Naive thymus-derived CD4-positive, alpha-beta T cell (primary cell): ENCODE measurements at regions not wholly inside any gene's neighbourhood (a gene's known extent, or its start where the extent isn't known, plus 50 kb on each side); places are given as distances from the start of the nearest gene placed in this dataset.

Experiments
- ATAC-seq: fragments of 150-1000 bp; cut with Tn5 transposase; 2 replicates; pipeline ENCODE4 v1.10.0; 2021; ENCODE audit warnings: mild to moderate bottlenecking, moderate library complexity
- CTCF ChIA-PET: fragments of 350-600 bp; sonication (Branson Sonifier 250); formaldehyde crosslinking; loops from one replicate; lab custom pipeline; 2021; ENCODE audit warnings: antibody characterized with exemption; lab: Charles Lee
- POLR2A ChIA-PET: fragments of 350-600 bp; sonication (Branson Sonifier 250); formaldehyde crosslinking; loops from one replicate; lab custom pipeline; 2021; ENCODE audit warnings: antibody characterized with exemption, inconsistent platforms; lab: Charles Lee
- DNase-seq, 9 donors: peaks; one replicate each; pipeline versions ENCODE4 v3.0.0 to v3.0.0-alpha.2; 2020 to 2022; ENCODE audit warnings: mixed read lengths in 1 of 9
- H3K27ac ChIP-seq: one replicate; pipeline ENCODE4 v1.7.0; 2013; ENCODE audit warnings: mild to moderate bottlenecking, low read depth, low read length, moderate library complexity
- H3K27me3 ChIP-seq, 2 donors: one replicate each; pipeline ENCODE4 v1.7.0; 2013; ENCODE audit warnings: low read length in 2 of 2, mild to moderate bottlenecking in 2 of 2, moderate library complexity in 2 of 2; ENCODE audit not compliant: control insufficient read depth in 2 of 2, insufficient read depth in 2 of 2
- H3K36me3 ChIP-seq, 3 experiments: 1 replicate in 2 of 3; 2 replicates in 1 of 3; pipeline ENCODE4 v1.7.0; 2013; ENCODE audit warnings: low read length in 3 of 3, mild to moderate bottlenecking in 3 of 3, moderate library complexity in 1 of 3; ENCODE audit not compliant: insufficient read depth in 3 of 3, control insufficient read depth in 2 of 3
- H3K4me1 ChIP-seq, 2 donors: one replicate each; pipeline ENCODE4 v1.7.0; 2013; ENCODE audit warnings: low read length in 2 of 2, mild to moderate bottlenecking in 2 of 2, moderate library complexity in 1 of 2; ENCODE audit not compliant: control insufficient read depth in 2 of 2, insufficient read depth in 2 of 2
- H3K4me3 ChIP-seq: 2 replicates; pipeline ENCODE4 v1.7.0; 2013; ENCODE audit warnings: mild to moderate bottlenecking, low read length
- H3K9me3 ChIP-seq, 3 experiments: 1 replicate in 2 of 3; 2 replicates in 1 of 3; pipeline ENCODE4 v1.7.0; 2013; ENCODE audit warnings: low read length in 3 of 3; ENCODE audit not compliant: control insufficient read depth in 2 of 3
- H3K27ac Mint-ChIP-seq, 9 donors: one replicate each; pipeline ENCODE4 v1.8.0; 2020 to 2022; ENCODE audit warnings: mixed read lengths in 9 of 9, mild to moderate bottlenecking in 8 of 9, moderate library complexity in 5 of 9, inconsistent platforms in 2 of 9
- H3K27me3 Mint-ChIP-seq, 5 donors: one replicate each; pipeline ENCODE4 v1.8.0; 2021 to 2022; ENCODE audit warnings: mixed read lengths in 5 of 5, mild to moderate bottlenecking in 1 of 5
- H3K36me3 Mint-ChIP-seq, 5 donors: one replicate each; pipeline ENCODE4 v1.8.0; 2020 to 2022; ENCODE audit warnings: mixed read lengths in 5 of 5, mild to moderate bottlenecking in 3 of 5, inconsistent platforms in 1 of 5
- H3K4me1 Mint-ChIP-seq, 7 donors: one replicate each; pipeline ENCODE4 v1.8.0; 2020 to 2022; ENCODE audit warnings: mixed read lengths in 7 of 7, mild to moderate bottlenecking in 3 of 7, inconsistent platforms in 1 of 7
- H3K4me3 Mint-ChIP-seq, 10 donors: one replicate each; pipeline ENCODE4 v1.8.0; 2020 to 2022; ENCODE audit warnings: mild to moderate bottlenecking in 10 of 10, mixed read lengths in 10 of 10, moderate library complexity in 6 of 10, inconsistent platforms in 2 of 10
- H3K9me3 Mint-ChIP-seq, 11 donors: one replicate each; pipeline ENCODE4 v1.8.0; 2020 to 2022; ENCODE audit warnings: mixed read lengths in 11 of 11, mild to moderate bottlenecking in 4 of 11, inconsistent platforms in 1 of 11, moderate library complexity in 1 of 11
- intact Hi-C, 2 donors: fragments of 100-400 bp; cut with micrococcal nuclease; formaldehyde crosslinking; loops; one replicate each; pipeline ENCODE4 v1.15.1; 2023

DNA sequence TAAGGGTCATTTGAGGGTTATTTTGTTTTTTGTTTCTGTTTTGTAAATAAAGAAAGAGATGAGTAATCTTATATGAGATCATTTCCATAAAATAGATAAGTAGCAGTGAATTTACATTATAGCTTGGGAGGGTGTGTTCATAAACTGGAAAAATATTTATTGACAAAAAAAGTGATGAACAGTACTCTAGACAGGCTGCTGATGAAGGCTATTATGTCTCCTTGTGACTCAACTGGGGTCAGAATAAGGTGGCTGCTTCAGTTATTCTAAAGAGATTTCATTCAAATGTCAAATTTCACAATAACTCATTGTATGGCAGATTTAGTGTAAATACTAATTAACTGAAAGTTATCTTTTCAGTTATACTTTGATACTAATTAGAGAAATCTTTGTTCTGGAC is 251.1 kb upstream of the CMC1 start:
- no peaks in the 10 kb centered on the region for H3K9me3 ChIP-seq
- peaks cover 0 to 10% (median 0%) of the 10 kb centered on the region in 11 donors for H3K9me3 Mint-ChIP-seq
- no peak overlapping the region for H3K4me3 ChIP-seq
- DNase-seq = no peak
- intact Hi-C loops = no loop called here
- H3K4me1 Mint-ChIP-seq = peaks cover 0 to 2% (median 0%) of the 10 kb centered on the region in 7 donors
- H3K27me3 ChIP-seq = no peaks in the 10 kb centered on the region
- POLR2A ChIA-PET = no interaction called here
- CTCF ChIA-PET = no interaction called here
- H3K36me3 ChIP-seq = no peaks in the 10 kb centered on the region
- no peaks in the 10 kb centered on the region for H3K27me3 Mint-ChIP-seq
- H3K27ac Mint-ChIP-seq = no peak overlapping the region
- H3K36me3 Mint-ChIP-seq = peaks cover 0 to 4% (median 0%) of the 10 kb centered on the region in 5 donors
- ATAC-seq = no peak
- no peaks in the 10 kb centered on the region for H3K4me1 ChIP-seq
- no peak overlapping the region for H3K27ac ChIP-seq
- no peak overlapping the region for H3K4me3 Mint-ChIP-seq

DNA sequence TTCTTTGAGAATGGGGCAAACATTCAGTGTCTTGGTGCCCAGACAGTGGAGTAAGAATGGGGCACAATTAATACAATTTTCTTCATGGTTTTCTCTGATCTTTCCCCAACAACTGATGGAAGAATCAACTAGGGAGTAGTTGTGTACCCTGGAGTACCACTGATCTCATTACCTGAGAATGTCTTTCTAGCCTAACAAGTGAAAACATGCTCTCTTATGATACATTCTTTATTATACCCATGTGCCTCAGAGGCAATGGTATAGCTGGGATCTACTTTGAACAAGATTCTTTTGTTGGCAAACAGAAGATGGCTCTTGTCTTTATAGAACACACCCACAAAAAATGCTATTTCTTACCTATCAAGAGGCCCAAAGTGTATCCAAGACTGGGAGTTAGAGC is 250.6 kb upstream of the CMC1 start:
- Histone ChIP-seq H3K27me3 (no peaks in the 10 kb centered on the region), H3K9me3 (no peaks in the 10 kb centered on the region), H3K27ac (no peak overlapping the region), H3K4me3 (no peak overlapping the region), H3K36me3 (no peaks in the 10 kb centered on the region), H3K4me1 (no peaks in the 10 kb centered on the region)
- H3K4me1 Mint-ChIP-seq = peaks cover 0 to 2% (median 0%) of the 10 kb centered on the region in 7 donors
- POLR2A ChIA-PET = no interaction called here
- ATAC-seq (no peak), DNase-seq (no peak)
- intact Hi-C loops = no loop called here
- H3K27me3 Mint-ChIP-seq = no peaks in the 10 kb centered on the region
- no peak overlapping the region for H3K27ac Mint-ChIP-seq
- H3K9me3 Mint-ChIP-seq = peaks cover 0 to 10% (median 0%) of the 10 kb centered on the region in 11 donors
- H3K4me3 Mint-ChIP-seq = no peak overlapping the region
- H3K36me3 Mint-ChIP-seq = peaks cover 0 to 1% (median 0%) of the 10 kb centered on the region in 5 donors
- CTCF ChIA-PET = no interaction called here

DNA sequence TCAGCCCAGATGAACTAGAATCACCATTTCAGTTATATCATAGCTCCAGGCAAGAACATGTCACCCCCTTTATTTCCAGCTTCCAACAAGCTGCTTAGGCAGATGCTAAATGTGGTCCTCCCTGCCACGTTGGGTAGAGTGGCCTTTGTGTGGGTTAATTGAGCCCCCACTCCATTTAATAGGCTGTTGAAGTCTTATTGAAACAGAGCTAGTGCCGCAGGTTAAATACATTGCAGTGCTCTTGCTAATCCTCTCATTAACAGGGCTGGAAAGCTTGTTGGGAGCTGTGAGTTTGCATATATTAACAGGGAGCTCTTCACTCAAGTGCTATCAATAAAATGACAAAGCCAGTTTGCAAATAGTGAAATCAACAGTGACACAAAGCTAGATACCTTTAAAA is 248.4 kb upstream of the CMC1 start:
- intact Hi-C loops = no loop called here
- no peaks in the 10 kb centered on the region for H3K27me3 Mint-ChIP-seq
- peaks cover 0 to 5% (median 0%) of the 10 kb centered on the region in 7 donors for H3K4me1 Mint-ChIP-seq
- ATAC-seq (no peak), DNase-seq (no peak)
- H3K27ac Mint-ChIP-seq = no peak overlapping the region
- ChIA-PET CTCF (no interaction called here), POLR2A (interaction anchor here (0.8 to 1.8 kb wide), 2 partner anchors 9 to 111 kb away, joined by 3 to 4 read pairs; no protein-coding TSS in a partner anchor)
- peaks cover 0 to 10% (median 0%) of the 10 kb centered on the region in 11 donors for H3K9me3 Mint-ChIP-seq
- no peak overlapping the region for H3K4me3 Mint-ChIP-seq
- H3K36me3 Mint-ChIP-seq = peaks cover 0 to 5% (median 0%) of the 10 kb centered on the region in 5 donors
- Histone ChIP-seq H3K9me3 (no peaks in the 10 kb centered on the region), H3K4me1 (no peaks in the 10 kb centered on the region), H3K27me3 (no peaks in the 10 kb centered on the region), H3K4me3 (no peak overlapping the region), H3K27ac (no peak overlapping the region), H3K36me3 (no peaks in the 10 kb centered on the region)

DNA sequence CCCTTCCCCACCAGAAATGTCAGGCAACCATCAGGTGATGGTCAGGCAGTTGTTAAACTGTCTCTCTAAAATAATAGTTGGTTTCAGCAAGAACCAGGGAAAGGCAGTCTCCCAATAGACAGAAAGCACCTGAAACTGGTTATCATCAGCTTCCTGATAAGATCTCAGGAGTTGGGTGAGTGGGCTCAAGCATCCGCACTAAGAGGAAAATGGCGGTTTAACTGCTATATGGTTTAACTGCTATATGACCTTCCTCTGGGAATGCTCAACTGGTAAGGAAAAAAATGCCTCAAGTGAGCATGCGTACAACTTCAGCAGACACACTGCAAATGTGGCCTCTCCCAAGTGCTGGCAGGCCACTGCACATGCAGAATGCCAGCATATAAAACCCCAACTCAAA is 240.8 kb upstream of the CMC1 start:
- Histone ChIP-seq H3K27me3 (no peaks in the 10 kb centered on the region), H3K4me3 (no peak overlapping the region), H3K9me3 (no peaks in the 10 kb centered on the region), H3K36me3 (no peaks in the 10 kb centered on the region), H3K4me1 (no peaks in the 10 kb centered on the region), H3K27ac (no peak overlapping the region)
- no peak overlapping the region for H3K27ac Mint-ChIP-seq
- no peak for DNase-seq
- ChIA-PET POLR2A (no interaction called here), CTCF (no interaction called here)
- peaks cover 0 to 5% (median 0%) of the 10 kb centered on the region in 5 donors for H3K27me3 Mint-ChIP-seq
- intact Hi-C loops = no loop called here
- peaks cover 3 to 24% (median 11%) of the 10 kb centered on the region in 11 donors for H3K9me3 Mint-ChIP-seq
- no peak overlapping the region for H3K4me3 Mint-ChIP-seq
- ATAC-seq = no peak
- H3K4me1 Mint-ChIP-seq = peaks cover 0 to 5% (median 0%) of the 10 kb centered on the region in 7 donors
- peaks cover 0 to 16% (median 5%) of the 10 kb centered on the region in 5 donors for H3K36me3 Mint-ChIP-seq

DNA sequence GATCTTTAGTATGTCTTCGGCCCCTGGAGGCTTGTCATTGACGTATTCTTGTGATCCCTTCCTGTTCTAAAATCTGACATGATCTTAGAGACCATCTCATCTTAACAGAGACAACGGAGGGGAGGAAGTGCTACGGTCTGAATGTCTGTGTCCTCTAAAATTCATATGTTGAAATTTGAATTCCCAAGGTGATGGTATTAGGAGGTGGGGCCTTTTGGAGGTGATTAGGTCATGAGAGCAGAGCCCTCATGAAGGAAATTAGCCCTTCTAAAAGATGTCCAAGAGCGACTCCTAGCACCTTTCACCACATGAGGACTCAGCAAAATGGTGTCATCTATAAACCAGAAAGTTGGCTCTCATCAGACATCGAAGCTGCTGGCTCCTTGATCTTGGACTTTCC is 233.2 kb upstream of the CMC1 start:
- Mint-ChIP-seq H3K27me3 (peaks cover 0 to 5% (median 0%) of the 10 kb centered on the region in 5 donors), H3K27ac (no peak overlapping the region), H3K4me3 (no peak overlapping the region), H3K9me3 (peaks cover 0 to 13% (median 5%) of the 10 kb centered on the region in 11 donors), H3K36me3 (peaks cover 0 to 9% (median 7%) of the 10 kb centered on the region in 5 donors), H3K4me1 (peaks cover 0 to 4% (median 0%) of the 10 kb centered on the region in 7 donors)
- ChIA-PET CTCF (no interaction called here), POLR2A (no interaction called here)
- no peak for DNase-seq
- Histone ChIP-seq H3K36me3 (no peaks in the 10 kb centered on the region), H3K4me3 (no peak overlapping the region), H3K27ac (no peak overlapping the region), H3K4me1 (no peaks in the 10 kb centered on the region), H3K9me3 (no peaks in the 10 kb centered on the region), H3K27me3 (no peaks in the 10 kb centered on the region)
- no peak for ATAC-seq
- intact Hi-C loops = no loop called here

DNA sequence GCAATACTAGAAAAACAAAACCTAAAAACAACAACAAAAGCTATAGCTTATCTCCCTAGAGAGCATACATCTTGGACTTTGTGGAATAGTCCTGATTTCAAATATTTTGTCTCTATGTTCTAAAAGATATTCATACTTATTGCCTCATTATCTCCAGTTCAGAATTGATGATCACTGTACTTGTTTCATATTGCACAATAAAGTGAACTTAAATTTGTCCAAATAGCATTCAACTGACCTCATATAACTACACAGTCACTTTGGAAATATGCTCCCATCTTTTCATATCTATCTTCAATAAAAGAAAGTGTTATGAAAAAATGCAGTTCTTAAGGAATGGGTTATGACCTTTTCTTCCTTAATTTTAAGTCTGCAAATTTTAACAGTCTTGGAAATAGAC is 228.6 kb upstream of the CMC1 start:
- POLR2A ChIA-PET = no interaction called here
- ATAC-seq = no peak
- Mint-ChIP-seq H3K4me1 (peaks cover 0 to 10% (median 0%) of the 10 kb centered on the region in 7 donors), H3K27me3 (peaks cover 0 to 3% (median 0%) of the 10 kb centered on the region in 5 donors), H3K9me3 (peaks cover 0 to 4% (median 0%) of the 10 kb centered on the region in 11 donors), H3K36me3 (no peaks in the 10 kb centered on the region), H3K27ac (no peak overlapping the region), H3K4me3 (no peak overlapping the region)
- intact Hi-C loops = no loop called here
- Histone ChIP-seq H3K36me3 (no peaks in the 10 kb centered on the region), H3K4me1 (no peaks in the 10 kb centered on the region), H3K27me3 (no peaks in the 10 kb centered on the region), H3K27ac (no peak overlapping the region), H3K9me3 (no peaks in the 10 kb centered on the region), H3K4me3 (no peak overlapping the region)
- DNase-seq = no peak
- CTCF ChIA-PET = no interaction called here

DNA sequence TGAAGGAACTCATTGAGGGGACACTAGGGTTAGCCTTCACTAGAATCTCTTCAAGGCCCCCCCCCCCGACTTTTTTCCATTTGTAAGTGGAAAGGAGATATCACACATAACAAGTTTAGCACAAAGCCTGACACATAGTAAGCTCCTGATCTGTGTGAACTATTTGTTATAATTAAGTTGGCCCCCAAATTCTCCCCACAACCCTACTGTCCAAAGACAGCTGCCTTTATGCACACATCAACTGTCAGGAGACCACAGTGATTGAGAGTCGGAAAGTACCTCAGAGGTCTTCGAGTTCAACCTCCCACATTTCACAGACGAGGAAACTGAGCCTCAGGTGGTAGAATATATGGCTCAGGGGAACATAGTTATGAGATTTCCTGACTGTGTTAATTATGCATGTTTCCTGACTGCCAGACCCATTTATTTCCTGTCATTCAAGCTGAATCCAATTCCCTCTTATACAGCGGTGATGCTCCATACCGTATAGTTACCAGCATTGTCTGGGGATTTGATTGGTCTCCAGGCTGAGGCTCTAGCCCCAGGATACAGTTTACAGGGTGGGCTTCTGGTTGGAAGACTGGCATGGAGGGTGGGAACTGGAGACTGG is 227.4 kb upstream of the CMC1 start:
- ATAC-seq = no peak
- no peak for DNase-seq
- ChIA-PET CTCF (interaction anchor here (0.6 kb wide), 1 partner anchor 49 kb away, joined by 3 read pairs; no protein-coding TSS in a partner anchor), POLR2A (no interaction called here)
- no peaks in the 10 kb centered on the region for H3K4me1 ChIP-seq
- Mint-ChIP-seq H3K36me3 (no peaks in the 10 kb centered on the region), H3K4me1 (peaks cover 0 to 10% (median 0%) of the 10 kb centered on the region in 7 donors), H3K27me3 (peaks cover 0 to 3% (median 0%) of the 10 kb centered on the region in 5 donors), H3K9me3 (peaks cover 0 to 4% (median 0%) of the 10 kb centered on the region in 11 donors), H3K27ac (no peak overlapping the region), H3K4me3 (no peak overlapping the region)
- no peak overlapping the region for H3K27ac ChIP-seq
- H3K36me3 ChIP-seq = no peaks in the 10 kb centered on the region
- H3K4me3 ChIP-seq = no peak overlapping the region
- H3K9me3 ChIP-seq = no peaks in the 10 kb centered on the region
- H3K27me3 ChIP-seq = no peaks in the 10 kb centered on the region
- intact Hi-C loops = no loop called here
